SJCRH30 (cell line): ENCODE measurements at regions not wholly inside any gene's neighbourhood (a gene's known extent, or its start where the extent isn't known, plus 50 kb on each side); places are given as distances from the start of the nearest gene placed in this dataset.
A peak's percentile ranks its signal among the peaks of the same experiment; 100 is the strongest.

Experiments
- DNase-seq, 2 experiments: peaks; one replicate each; pipeline ENCODE4 v3.0.0-alpha.2; 2015 to 2020
- H3K27ac ChIP-seq: fragments of 250-450 bp; sonication (Bioruptor Pico); 2 replicates; pipeline ENCODE4 v1.5.1; 2020; ENCODE audit warnings: mild to moderate bottlenecking, moderate library complexity
- H3K27me3 ChIP-seq: fragments of 250-450 bp; sonication (Bioruptor Pico); 2 replicates; pipeline ENCODE4 v1.5.1; 2020; ENCODE audit warnings: mild to moderate bottlenecking, moderate library complexity
- H3K36me3 ChIP-seq: fragments of 250-450 bp; sonication (Bioruptor Pico); 2 replicates; pipeline ENCODE4 v1.5.1; 2020; ENCODE audit warnings: mild to moderate bottlenecking, moderate library complexity
- H3K4me1 ChIP-seq: fragments of 250-450 bp; sonication (Bioruptor Pico); 2 replicates; pipeline ENCODE4 v1.5.1; 2020; ENCODE audit warnings: mild to moderate bottlenecking, moderate library complexity
- H3K4me3 ChIP-seq: fragments of 250-450 bp; sonication (Bioruptor Pico); 2 replicates; pipeline ENCODE4 v1.5.1; 2020; ENCODE audit warnings: mild to moderate bottlenecking, moderate library complexity
- H3K9me3 ChIP-seq: fragments of 250-450 bp; sonication (Bioruptor Pico); replicated peaks from 2 replicates; pipeline ENCODE4 v1.5.1; 2020; ENCODE audit warnings: mild to moderate bottlenecking, moderate library complexity

DNA sequence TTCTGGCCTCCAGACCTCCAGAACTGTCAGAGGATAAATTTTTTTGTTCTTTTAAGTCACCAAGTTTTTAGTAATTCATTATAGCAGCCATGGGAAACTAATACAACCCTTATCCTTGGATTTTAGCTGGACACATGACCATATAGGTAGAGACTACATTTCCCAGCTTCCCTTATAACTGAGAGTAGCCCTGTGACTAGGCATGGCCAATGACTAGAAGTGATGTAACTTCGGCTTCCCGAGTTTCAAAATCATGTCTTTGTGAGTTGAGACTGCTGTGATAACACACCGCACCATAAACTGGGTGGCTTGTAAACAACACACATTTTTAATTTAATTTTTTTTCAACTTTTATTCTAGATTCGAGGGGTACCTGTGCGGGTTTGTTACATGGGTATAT is 134.0 kb upstream of the SERTAD2 start:
- H3K27me3 ChIP-seq = no peaks in the 10 kb centered on the region
- H3K36me3 ChIP-seq = no peaks in the 10 kb centered on the region
- no peak for DNase-seq
- H3K4me1 ChIP-seq = no peaks in the 10 kb centered on the region; the same call in 1 of the 2 replicates
- no peaks in the 10 kb centered on the region for H3K9me3 ChIP-seq
- H3K4me3 ChIP-seq = no peak overlapping the region
- no peak overlapping the region for H3K27ac ChIP-seq

DNA sequence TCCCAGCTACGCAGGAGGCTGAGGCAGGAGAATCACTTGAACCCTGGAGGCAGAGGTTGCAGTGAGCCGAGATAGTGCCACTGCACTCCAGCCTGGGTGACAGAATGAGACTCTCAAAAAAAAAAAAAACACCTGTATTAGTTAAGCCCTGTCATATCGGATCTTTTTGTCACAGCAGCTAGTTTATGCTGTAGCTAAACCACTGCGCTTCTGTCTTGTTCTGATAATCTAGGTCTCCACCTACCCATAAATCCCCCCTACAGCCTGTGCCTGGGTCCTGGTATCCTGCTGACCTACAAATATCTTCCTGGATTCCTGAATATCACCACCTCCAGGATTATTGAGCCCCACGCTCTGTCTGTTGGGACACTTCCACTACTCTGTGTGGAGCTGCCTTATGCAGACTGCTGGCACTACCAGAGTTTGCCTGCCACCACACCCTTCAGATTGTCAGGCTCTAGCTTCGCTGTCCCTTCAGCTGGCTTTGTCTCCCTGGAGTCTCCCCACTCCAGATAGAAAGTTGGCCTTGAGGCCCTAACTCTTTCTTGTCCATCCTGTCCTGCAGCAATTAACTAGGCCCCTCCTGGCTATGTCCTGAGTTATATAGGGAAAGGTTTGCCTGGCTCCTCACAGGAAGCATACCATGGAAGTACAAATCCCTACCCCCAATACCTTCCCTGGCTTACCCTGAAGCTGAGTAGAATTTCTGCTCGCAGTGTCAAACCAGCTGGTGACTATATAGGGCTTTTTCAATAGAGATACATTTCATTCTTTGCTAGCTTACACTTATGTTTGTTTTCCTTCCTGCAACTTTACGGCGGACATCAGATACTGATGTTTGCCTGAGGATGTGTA is 136.0 kb upstream of the SERTAD2 start:
- no peaks in the 10 kb centered on the region for H3K36me3 ChIP-seq
- no peak overlapping the region for H3K27ac ChIP-seq
- peaks cover 11% of the 10 kb centered on the region; the same call in 1 of the 2 replicates for H3K4me1 ChIP-seq
- H3K9me3 ChIP-seq = no peaks in the 10 kb centered on the region
- H3K4me3 ChIP-seq = no peak overlapping the region
- no peaks in the 10 kb centered on the region for H3K27me3 ChIP-seq
- no peak for DNase-seq

GRCh38 chr2:64792300-64792699 is 138.6 kb upstream of the SERTAD2 start:
- Histone ChIP-seq H3K27ac (no peak overlapping the region), H3K36me3 (no peaks in the 10 kb centered on the region), H3K9me3 (no peaks in the 10 kb centered on the region), H3K4me1 (peaks cover 16% of the 10 kb centered on the region), H3K4me3 (no peak overlapping the region), H3K27me3 (no peaks in the 10 kb centered on the region)
- DNase-seq = peak in 1 of 2 experiments; percentile 45

- H3K4me3 ChIP-seq = no peak overlapping the region
- no peaks in the 10 kb centered on the region for H3K9me3 ChIP-seq
- H3K4me1 ChIP-seq = peaks cover 24% of the 10 kb centered on the region
- no peak for DNase-seq
- no peaks in the 10 kb centered on the region for H3K36me3 ChIP-seq
- H3K27ac ChIP-seq = no peak overlapping the region
- no peaks in the 10 kb centered on the region for H3K27me3 ChIP-seq
These were observed 139.4 kb upstream of the SERTAD2 start for GRCh38 chr2:64792995-64793639.

- H3K9me3 ChIP-seq = no peaks in the 10 kb centered on the region
- no peaks in the 10 kb centered on the region for H3K27me3 ChIP-seq
- peak in 1 of 2 experiments; percentile 29 for DNase-seq
- peaks cover 30% of the 10 kb centered on the region for H3K4me1 ChIP-seq
- no peak overlapping the region for H3K4me3 ChIP-seq
- H3K36me3 ChIP-seq = no peaks in the 10 kb centered on the region
- H3K27ac ChIP-seq = no peak overlapping the region
These were observed 140.0 kb upstream of the SERTAD2 start for GRCh38 chr2:64793701-64794100.

- Histone ChIP-seq H3K36me3 (no peaks in the 10 kb centered on the region), H3K9me3 (no peaks in the 10 kb centered on the region), H3K27me3 (no peaks in the 10 kb centered on the region), H3K4me3 (no peak overlapping the region), H3K27ac (no peak overlapping the region), H3K4me1 (peaks cover 37% of the 10 kb centered on the region)
- no peak for DNase-seq
These were observed 140.8 kb upstream of the SERTAD2 start for GRCh38 chr2:64794426-64794995.

- Histone ChIP-seq H3K9me3 (no peaks in the 10 kb centered on the region), H3K4me1 (peaks cover 43% of the 10 kb centered on the region), H3K36me3 (no peaks in the 10 kb centered on the region), H3K27ac (no peak overlapping the region), H3K4me3 (no peak overlapping the region), H3K27me3 (no peaks in the 10 kb centered on the region)
- DNase-seq = no peak
These were observed 141.4 kb upstream of the SERTAD2 start for GRCh38 chr2:64795024-64795592.

- DNase-seq = peak in 1 of 2 experiments; percentile 27
- no peaks in the 10 kb centered on the region for H3K27me3 ChIP-seq
- no peak overlapping the region for H3K4me3 ChIP-seq
- peaks cover 45% of the 10 kb centered on the region for H3K4me1 ChIP-seq
- no peaks in the 10 kb centered on the region for H3K9me3 ChIP-seq
- H3K27ac ChIP-seq = no peak overlapping the region
- H3K36me3 ChIP-seq = no peaks in the 10 kb centered on the region
These were observed 143.2 kb upstream of the SERTAD2 start for GRCh38 chr2:64796926-64797325.

DNA sequence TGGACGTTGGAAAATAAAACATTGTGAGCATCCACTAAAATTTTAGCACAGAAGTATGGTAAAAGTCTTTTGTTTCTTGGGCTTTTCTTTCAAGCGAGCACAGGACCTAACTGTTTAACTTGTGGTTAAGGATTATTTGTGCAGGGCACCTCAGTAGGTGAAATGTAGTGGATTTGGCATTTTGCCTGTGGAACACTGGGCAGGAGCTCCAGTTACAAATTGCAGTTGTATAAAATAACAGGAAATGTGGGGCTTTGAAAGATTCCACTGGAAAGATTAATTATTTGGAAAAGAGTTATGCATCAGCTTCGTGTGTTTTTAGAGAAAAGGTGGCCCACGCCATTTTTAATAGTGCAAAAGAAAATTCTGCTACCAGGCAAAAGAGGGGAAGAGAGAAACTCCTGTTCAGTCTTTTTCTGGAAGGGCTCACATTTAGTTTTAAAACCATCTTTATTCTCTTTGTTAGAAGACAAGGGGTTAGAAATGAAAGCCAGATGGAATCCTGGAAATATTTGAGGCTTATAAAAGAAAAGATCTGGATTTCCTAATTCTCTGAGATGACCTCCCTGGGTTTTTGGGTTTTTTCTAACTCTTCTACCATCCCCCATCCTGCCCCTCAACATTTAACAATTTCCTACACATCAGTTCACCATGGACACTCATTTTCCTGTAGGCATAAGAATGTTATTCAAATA is 144.3 kb upstream of the SERTAD2 start:
- Histone ChIP-seq H3K4me1 (peaks cover 44% of the 10 kb centered on the region), H3K4me3 (peak overlapping the region; percentile 4; the same call in 1 of the 2 replicates), H3K9me3 (no peaks in the 10 kb centered on the region), H3K27ac (peak overlapping the region; percentile 14), H3K27me3 (no peaks in the 10 kb centered on the region), H3K36me3 (no peaks in the 10 kb centered on the region)
- DNase-seq = peak; percentile 58 to 80

DNA sequence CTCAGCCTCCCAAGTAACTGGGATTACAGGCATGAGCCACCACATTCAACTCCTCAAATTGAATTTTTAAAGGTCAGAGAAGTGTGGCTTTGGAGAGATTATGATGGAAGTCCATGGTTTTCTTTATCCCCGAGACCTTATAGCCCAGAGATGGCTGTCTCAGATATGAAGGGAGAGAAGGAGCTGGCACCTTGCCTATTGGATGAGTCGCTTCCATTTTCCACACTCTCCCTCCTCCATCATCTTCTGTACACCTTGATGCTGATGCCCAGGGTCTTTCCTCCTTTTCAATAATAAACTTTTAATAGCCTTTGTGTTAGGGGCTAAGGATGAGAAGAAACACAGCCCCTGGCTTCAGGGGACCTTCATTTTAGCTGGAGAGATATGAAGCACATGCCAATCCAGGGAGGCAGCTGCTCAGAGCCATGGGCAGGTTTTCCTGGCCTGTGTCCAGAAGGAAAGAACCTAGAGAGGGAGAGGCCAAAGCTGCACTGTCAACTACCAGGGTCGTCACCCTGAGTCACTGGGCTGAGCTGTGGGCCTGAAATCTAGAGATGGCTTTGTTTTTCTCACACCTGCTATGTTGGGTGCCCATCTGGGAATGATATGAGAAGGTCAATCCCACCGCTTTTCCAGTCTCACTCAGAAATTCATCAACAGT is 146.0 kb upstream of the SERTAD2 start:
- Histone ChIP-seq H3K4me3 (no peak overlapping the region), H3K27ac (no peak overlapping the region), H3K36me3 (no peaks in the 10 kb centered on the region), H3K9me3 (no peaks in the 10 kb centered on the region), H3K4me1 (peaks cover 35% of the 10 kb centered on the region), H3K27me3 (no peaks in the 10 kb centered on the region)
- peak; percentile 62 to 78 for DNase-seq

DNA sequence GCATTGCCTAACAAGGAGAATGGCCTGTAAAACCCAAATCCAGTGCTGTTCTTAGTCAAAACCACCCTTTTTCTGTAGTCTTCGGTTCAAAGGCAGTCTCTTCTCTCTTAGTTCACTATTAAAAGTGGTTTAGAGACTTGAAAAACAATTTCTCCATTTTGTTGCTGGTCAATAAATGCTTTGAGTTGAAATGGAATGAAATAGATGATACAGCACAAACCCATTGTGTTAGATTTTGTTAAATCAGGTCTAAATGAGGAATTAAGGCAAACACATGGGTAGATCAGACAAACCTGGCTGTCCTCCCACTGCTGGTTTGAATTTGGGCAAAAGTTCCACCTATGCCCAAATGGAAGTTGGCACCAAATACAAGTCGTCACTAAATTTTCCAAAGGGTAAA is 150.1 kb upstream of the SERTAD2 start:
- H3K27me3 ChIP-seq = no peaks in the 10 kb centered on the region
- H3K4me1 ChIP-seq = peaks cover 22% of the 10 kb centered on the region
- no peaks in the 10 kb centered on the region for H3K9me3 ChIP-seq
- no peak for DNase-seq
- H3K4me3 ChIP-seq = no peak overlapping the region
- no peak overlapping the region for H3K27ac ChIP-seq
- H3K36me3 ChIP-seq = no peaks in the 10 kb centered on the region

DNA sequence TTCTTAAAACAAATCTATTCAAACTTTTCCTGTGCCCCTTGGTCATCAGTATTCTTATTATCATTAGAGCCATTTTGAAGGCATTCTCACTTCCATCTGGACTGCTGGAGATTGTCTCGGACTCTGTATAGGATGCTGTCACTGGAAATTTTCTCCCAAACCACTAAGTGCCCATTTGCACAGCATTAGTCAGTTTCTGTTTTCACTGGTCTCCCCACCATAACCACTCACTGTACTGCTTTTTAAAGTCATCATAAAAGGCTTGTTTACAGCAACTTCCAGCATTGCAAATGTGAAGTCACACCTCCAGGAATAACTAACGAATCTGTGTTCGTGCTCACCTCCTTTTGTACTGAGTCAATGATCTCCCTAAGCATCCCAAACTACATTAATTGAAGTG is 150.9 kb upstream of the SERTAD2 start:
- H3K4me1 ChIP-seq = peaks cover 15% of the 10 kb centered on the region
- no peak overlapping the region for H3K4me3 ChIP-seq
- DNase-seq = no peak
- no peak overlapping the region for H3K27ac ChIP-seq
- H3K9me3 ChIP-seq = no peaks in the 10 kb centered on the region
- H3K27me3 ChIP-seq = no peaks in the 10 kb centered on the region
- no peaks in the 10 kb centered on the region for H3K36me3 ChIP-seq

DNA sequence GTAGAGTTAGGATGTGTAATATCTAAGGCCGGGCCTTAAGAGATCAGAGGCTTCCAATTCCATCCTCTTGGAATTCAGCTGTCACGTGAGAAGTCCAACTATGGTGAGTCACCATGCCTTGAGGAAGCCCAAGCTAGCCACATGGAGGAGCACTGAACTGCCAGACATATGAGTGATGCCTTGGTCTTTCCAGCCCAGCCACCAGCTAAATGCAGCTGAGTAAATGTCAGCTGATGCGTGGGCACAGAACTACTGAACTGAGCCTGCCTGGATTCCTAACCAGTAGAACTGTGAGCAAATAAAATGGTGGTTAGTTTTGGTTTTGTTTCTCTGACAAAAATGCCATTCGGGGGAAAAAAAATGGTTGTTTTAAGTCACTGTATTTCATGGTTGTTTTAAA is 153.7 kb upstream of the SERTAD2 start:
- no peaks in the 10 kb centered on the region for H3K9me3 ChIP-seq
- H3K4me3 ChIP-seq = no peak overlapping the region
- H3K4me1 ChIP-seq = peaks cover 8% of the 10 kb centered on the region; the same call in 1 of the 2 replicates
- no peak overlapping the region for H3K27ac ChIP-seq
- peaks cover 3% of the 10 kb centered on the region; the same call in 1 of the 2 replicates for H3K27me3 ChIP-seq
- peak; percentile 44 to 47 for DNase-seq
- H3K36me3 ChIP-seq = no peaks in the 10 kb centered on the region

- Histone ChIP-seq H3K9me3 (no peaks in the 10 kb centered on the region), H3K27me3 (peaks cover 3% of the 10 kb centered on the region; the same call in 1 of the 2 replicates), H3K36me3 (no peaks in the 10 kb centered on the region), H3K27ac (no peak overlapping the region), H3K4me3 (no peak overlapping the region), H3K4me1 (peaks cover 8% of the 10 kb centered on the region; the same call in 1 of the 2 replicates)
- DNase-seq = no peak
These were observed 154.4 kb upstream of the SERTAD2 start for GRCh38 chr2:64808092-64808491.
